ENCODE measurements at regions not wholly inside any gene's neighbourhood (a gene's known extent, or its start where the extent isn't known, plus 50 kb on each side); places are given as distances from the start of the nearest gene placed in this dataset.
"Not testable (repeated sequence)": the region's sequence is repeated elsewhere in the genome, so short reads cannot be mapped to it uniquely, and the experiment has no call there.

GRCh38 chr1:3995141-3995780 is 95.2 kb upstream of the C1orf174 start:
- no peak overlapping the region for H3K27ac Mint-ChIP-seq (ENCODE audit: unreplicated experiment)
- no peaks in the 10 kb centered on the region for H3K4me1 Mint-ChIP-seq (ENCODE audit: unreplicated experiment)
- no peak overlapping the region for H3K4me3 Mint-ChIP-seq (ENCODE audit: unreplicated experiment)
- peaks cover 18% of the 10 kb centered on the region for H3K9me3 Mint-ChIP-seq (ENCODE audit: unreplicated experiment)
- H3K36me3 Mint-ChIP-seq (ENCODE audit: low read depth, unreplicated experiment) = peaks cover 5% of the 10 kb centered on the region
- no peak for DNase-seq (ENCODE audit: low spot score)
- no peak for TF ChIP-seq CTCF (IDR thresholded peaks at IDR 0.05; ENCODE audit: unreplicated experiment)
- H3K27me3 Mint-ChIP-seq (ENCODE audit: unreplicated experiment) = peaks cover 10% of the 10 kb centered on the region

- Mint-ChIP-seq H3K4me1 (ENCODE audit: unreplicated experiment) (no peaks in the 10 kb centered on the region), H3K9me3 (ENCODE audit: unreplicated experiment) (peaks cover 14% of the 10 kb centered on the region), H3K36me3 (ENCODE audit: low read depth, unreplicated experiment) (peaks cover 5% of the 10 kb centered on the region), H3K27ac (ENCODE audit: unreplicated experiment) (no peak overlapping the region), H3K4me3 (ENCODE audit: unreplicated experiment) (no peak overlapping the region), H3K27me3 (ENCODE audit: unreplicated experiment) (peaks cover 11% of the 10 kb centered on the region)
- no peak for TF ChIP-seq CTCF (IDR thresholded peaks at IDR 0.05; ENCODE audit: unreplicated experiment)
- no peak for DNase-seq (ENCODE audit: low spot score)
These were observed 97.0 kb upstream of the C1orf174 start for GRCh38 chr1:3996846-3997705.

- H3K4me1 Mint-ChIP-seq (ENCODE audit: unreplicated experiment) = no peaks in the 10 kb centered on the region
- no peak for TF ChIP-seq CTCF (IDR thresholded peaks at IDR 0.05; ENCODE audit: unreplicated experiment)
- H3K36me3 Mint-ChIP-seq (ENCODE audit: low read depth, unreplicated experiment) = peaks cover 5% of the 10 kb centered on the region
- H3K27me3 Mint-ChIP-seq (ENCODE audit: unreplicated experiment) = peaks cover 8% of the 10 kb centered on the region
- no peak for DNase-seq (ENCODE audit: low spot score)
- no peak overlapping the region for H3K4me3 Mint-ChIP-seq (ENCODE audit: unreplicated experiment)
- no peak overlapping the region for H3K27ac Mint-ChIP-seq (ENCODE audit: unreplicated experiment)
- H3K9me3 Mint-ChIP-seq (ENCODE audit: unreplicated experiment) = peaks cover 10% of the 10 kb centered on the region
These were observed 98.0 kb upstream of the C1orf174 start for GRCh38 chr1:3998086-3998485.

GRCh38 chr1:3999514-3999913 is 99.4 kb upstream of the C1orf174 start:
- not testable (repeated sequence) for H3K4me3 Mint-ChIP-seq (ENCODE audit: unreplicated experiment); DNase-seq (ENCODE audit: low spot score); H3K27ac Mint-ChIP-seq (ENCODE audit: unreplicated experiment); H3K4me1 Mint-ChIP-seq (ENCODE audit: unreplicated experiment); H3K36me3 Mint-ChIP-seq (ENCODE audit: low read depth, unreplicated experiment); H3K27me3 Mint-ChIP-seq (ENCODE audit: unreplicated experiment)
- H3K9me3 Mint-ChIP-seq (ENCODE audit: unreplicated experiment) = peaks cover 10% of the 10 kb centered on the region

GRCh38 chr1:3999941-4000735 is 100.1 kb upstream of the C1orf174 start:
- Mint-ChIP-seq H3K36me3 (ENCODE audit: low read depth, unreplicated experiment) (peaks cover 7% of the 10 kb centered on the region), H3K9me3 (ENCODE audit: unreplicated experiment) (peaks cover 12% of the 10 kb centered on the region), H3K27me3 (ENCODE audit: unreplicated experiment) (peaks cover 8% of the 10 kb centered on the region), H3K4me1 (ENCODE audit: unreplicated experiment) (no peaks in the 10 kb centered on the region), H3K4me3 (ENCODE audit: unreplicated experiment) (no peak overlapping the region), H3K27ac (ENCODE audit: unreplicated experiment) (no peak overlapping the region)
- TF ChIP-seq CTCF (IDR thresholded peaks at IDR 0.05; ENCODE audit: unreplicated experiment) = no peak
- DNase-seq (ENCODE audit: low spot score) = no peak
